GM20000 (cell line): ENCODE measurements at regions not wholly inside any gene's neighbourhood (a gene's known extent, or its start where the extent isn't known, plus 50 kb on each side); places are given as distances from the start of the nearest gene placed in this dataset.
"Not testable (repeated sequence)": the region's sequence is repeated elsewhere in the genome, so short reads cannot be mapped to it uniquely, and the experiment has no call there.

Experiments used
- DNase-seq: peaks from one replicate; pipeline ENCODE4 v3.0.0; 2012; ENCODE audit warnings: low spot score
- TF ChIP-seq, protein P1 (sequence below): IDR thresholded peaks from 2 replicates; pipeline ENCODE4 v1.5.1; 2012; ENCODE audit warnings: mild to moderate bottlenecking, control low read depth; ENCODE audit errors: extremely low read depth, missing control alignments

DNA sequence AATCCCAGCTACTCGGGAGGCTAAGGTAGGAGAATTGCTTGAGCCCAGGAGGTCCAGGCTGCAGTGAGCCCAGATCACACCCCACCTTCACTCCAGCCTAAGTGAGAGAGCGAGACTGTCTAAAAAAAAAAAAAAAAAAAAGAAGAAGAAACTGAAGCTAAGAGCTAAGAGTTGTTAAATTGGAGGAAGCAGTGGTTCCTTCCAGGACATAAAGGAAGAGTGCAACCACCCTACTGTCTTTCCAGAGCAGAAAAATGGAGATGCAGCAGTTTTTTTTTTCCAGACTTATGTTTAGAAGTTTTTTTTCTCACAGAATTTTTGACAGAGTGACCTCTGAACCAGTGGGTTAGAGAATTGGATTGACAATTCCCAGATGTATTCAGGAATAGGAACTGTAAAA, 88.7 kb downstream of the HLX start:
- no peak for DNase-seq
- TF ChIP-seq, protein P1, sequence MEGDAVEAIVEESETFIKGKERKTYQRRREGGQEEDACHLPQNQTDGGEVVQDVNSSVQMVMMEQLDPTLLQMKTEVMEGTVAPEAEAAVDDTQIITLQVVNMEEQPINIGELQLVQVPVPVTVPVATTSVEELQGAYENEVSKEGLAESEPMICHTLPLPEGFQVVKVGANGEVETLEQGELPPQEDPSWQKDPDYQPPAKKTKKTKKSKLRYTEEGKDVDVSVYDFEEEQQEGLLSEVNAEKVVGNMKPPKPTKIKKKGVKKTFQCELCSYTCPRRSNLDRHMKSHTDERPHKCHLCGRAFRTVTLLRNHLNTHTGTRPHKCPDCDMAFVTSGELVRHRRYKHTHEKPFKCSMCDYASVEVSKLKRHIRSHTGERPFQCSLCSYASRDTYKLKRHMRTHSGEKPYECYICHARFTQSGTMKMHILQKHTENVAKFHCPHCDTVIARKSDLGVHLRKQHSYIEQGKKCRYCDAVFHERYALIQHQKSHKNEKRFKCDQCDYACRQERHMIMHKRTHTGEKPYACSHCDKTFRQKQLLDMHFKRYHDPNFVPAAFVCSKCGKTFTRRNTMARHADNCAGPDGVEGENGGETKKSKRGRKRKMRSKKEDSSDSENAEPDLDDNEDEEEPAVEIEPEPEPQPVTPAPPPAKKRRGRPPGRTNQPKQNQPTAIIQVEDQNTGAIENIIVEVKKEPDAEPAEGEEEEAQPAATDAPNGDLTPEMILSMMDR = no peak

DNA sequence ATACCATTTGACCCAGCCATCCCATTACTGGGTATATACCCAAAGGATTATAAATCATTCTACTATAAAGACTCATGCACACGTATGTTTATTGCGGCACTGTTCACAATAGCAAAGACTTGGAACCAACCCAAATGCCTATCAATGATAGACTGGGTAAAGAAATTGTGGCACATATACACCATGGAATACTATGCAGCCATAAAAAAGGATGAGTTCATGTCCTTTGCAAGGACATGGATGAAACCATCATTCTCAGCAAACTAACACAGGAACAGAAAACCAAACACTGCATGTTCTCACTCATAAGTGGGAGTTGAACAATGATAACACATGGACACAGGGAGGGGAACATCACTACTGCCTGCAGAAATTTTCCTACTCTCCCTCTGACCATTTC, 90.0 kb downstream of the HLX start:
- not testable (repeated sequence) for DNase-seq

DNA sequence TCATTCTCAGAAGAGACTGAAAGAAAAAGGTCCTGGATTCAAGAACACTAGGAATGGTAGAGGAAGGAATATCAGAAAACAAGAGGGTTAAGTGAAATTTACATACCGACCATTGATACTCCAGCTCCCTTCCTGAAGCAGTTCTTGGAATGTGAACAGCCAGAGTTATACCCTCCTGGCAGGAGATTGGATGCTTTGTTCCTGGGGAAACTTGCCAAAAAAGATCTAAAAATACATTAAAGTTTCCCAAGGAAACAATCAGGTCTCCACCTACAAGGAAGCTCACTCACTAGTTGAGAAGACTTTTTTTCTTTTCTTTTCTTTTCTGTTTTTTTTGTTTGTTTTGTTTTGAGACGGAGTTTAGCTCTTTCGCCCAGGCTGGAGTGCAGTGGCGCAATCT, 91.1 kb downstream of the HLX start:
- DNase-seq = no peak
- TF ChIP-seq, protein P1 = no peak

DNA sequence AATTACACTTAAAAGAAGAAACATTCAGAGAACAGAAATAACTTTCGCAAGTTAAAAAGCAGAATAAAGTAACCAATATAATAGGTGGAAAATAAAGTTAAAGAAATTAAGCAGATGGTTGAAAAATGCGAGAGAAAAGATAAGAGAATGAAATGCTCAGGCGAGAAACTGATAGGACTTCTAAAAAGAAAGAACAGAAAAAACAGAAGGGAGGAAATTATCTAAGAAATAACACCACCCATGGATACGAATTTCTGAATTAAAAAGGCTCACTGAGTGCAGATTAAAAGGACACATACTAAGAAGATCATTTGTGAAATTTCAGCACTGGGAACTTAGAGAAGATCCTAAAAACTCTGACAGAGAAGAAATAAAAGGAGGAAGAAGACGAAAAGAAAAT, 92.0 kb downstream of the HLX start:
- no peak for DNase-seq
- TF ChIP-seq, protein P1 = no peak

DNA sequence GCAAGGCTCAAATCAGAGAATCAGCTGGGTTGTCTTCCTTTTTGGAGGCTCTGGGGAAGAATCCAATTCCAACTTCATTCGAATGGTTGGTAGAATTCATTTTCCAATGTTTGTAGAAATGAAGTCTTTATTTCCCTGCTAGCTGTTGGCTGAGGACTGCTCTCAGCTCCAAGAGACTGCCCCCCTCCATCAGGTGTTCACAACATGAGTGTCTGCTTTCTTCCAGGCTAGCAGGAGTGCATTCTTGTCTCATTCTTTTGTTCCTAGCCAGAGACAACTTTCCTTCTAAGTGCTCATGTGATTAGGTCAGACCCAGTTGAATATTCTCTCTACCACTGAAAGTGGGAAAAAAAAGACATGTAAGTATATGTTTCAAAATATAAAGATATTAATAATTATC, 95.2 kb downstream of the HLX start:
- TF ChIP-seq, protein P1 = no peak
- no peak for DNase-seq

DNA sequence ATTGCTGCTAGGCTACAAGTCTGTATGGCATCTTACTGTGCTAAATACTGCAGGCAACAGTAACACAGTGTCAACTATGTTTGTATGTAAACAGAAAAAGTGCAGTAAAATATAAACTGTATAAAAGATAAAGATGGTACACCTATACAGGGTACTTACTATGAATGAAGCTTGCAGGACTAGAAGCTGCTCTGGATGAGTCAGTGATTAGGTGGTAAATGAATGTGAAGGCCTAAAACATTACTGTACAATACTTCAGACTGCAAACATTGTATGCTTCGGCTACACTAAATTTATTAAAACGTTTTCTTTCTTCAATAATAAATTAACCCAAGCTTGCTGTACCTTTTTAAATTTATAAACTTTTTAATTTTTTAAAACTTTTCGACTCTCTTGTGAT, 97.1 kb downstream of the HLX start:
- DNase-seq = no peak
- TF ChIP-seq, protein P1 = no peak

DNA sequence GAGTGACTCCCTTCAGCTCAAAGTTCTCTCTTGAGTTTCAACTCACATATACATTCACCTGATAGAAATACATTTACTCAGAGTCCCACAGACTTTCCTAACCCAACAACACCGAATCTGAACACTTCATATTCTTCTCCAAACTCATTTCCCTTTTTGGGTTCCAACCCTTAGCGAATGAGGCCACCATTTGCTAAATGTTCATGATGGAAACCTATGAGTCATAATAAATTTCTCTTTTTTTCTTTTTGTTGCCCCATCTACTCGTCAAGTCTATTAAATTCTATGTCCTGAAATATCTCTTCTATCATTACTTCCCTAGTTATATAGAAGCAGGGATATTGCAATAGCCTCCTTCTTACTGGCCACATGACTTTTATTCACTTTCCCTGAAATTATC, 100.1 kb downstream of the HLX start:
- TF ChIP-seq, protein P1 = no peak

DNA sequence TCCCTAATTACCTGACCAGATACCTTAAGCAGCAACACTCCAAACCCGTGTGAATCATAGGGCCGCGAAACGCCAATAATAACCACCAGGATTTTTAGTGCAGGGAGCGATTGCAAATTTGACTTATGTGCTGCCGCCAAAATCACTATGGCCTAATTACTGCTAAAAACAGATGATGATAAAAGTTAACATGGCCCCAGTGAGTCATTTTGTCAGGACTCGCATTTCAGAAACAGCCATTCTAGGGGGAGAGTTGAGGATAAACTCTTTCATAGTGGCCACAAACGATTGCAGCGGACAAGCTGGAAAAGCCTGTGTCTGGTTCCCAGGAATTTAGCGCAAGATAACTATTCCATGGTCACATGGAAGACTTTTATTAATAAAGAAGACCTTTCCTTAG, 103.4 kb downstream of the HLX start:
- TF ChIP-seq, protein P1 = no peak
- DNase-seq = no peak

More for the DNA sequence above, 100.1 kb downstream of the HLX start:
- no peak for DNase-seq
